Endothelial cell of umbilical vein (primary cell): ENCODE measurements at regions not wholly inside any gene's neighbourhood (a gene's known extent, or its start where the extent isn't known, plus 50 kb on each side); places are given as distances from the start of the nearest gene placed in this dataset.

Experiments
- BruUV-seq: library from RNA; stranded (reverse); fragments of 400-500 nt; replicated peaks from 2 replicates; lab custom pipeline; 2021; lab: Mats Ljungman, UMichigan
- CTCF ChIA-PET: fragments of 300-600, 350-600 bp; sonication (Branson Sonifier 250); formaldehyde crosslinking; loops from one replicate; lab custom pipeline; 2021; ENCODE audit warnings: antibody characterized with exemption, inconsistent platforms; lab: Charles Lee
- POLR2A ChIA-PET: fragments of 300-600, 350-600 bp; sonication (Branson Sonifier 250); formaldehyde crosslinking; loops from one replicate; lab custom pipeline; 2021; ENCODE audit warnings: antibody characterized with exemption, inconsistent platforms; lab: Charles Lee
- DNase-seq: peaks from one replicate; pipeline ENCODE4 v3.0.0-alpha.2; 2011; ENCODE audit warnings: low read depth, low spot score
- FAIRE-seq: peaks from 2 replicates; lab custom pipeline; 2011; peaks lifted over from hg19 to GRCh38; lab: Jason Lieb, UNC
- H2AFZ ChIP-seq: 2 replicates; pipeline ENCODE4 v1.6.0; 2012; ENCODE audit warnings: low read depth, low read length, control low read depth, inconsistent platforms
- H3K27ac ChIP-seq: 2 replicates; pipeline ENCODE4 v1.5.1; 2011; ENCODE audit warnings: low read depth, mild to moderate bottlenecking, control low read depth, low read length, moderate library complexity; ENCODE audit not compliant: insufficient read depth
- H3K27me3 ChIP-seq, 2 experiments: 2 replicates each; pipeline versions ENCODE4 v1.6.0 to v1.6.1; 2011; ENCODE audit warnings: low read length in 2 of 2, mixed read lengths in 1 of 2; ENCODE audit not compliant: control insufficient read depth in 2 of 2, insufficient read depth in 2 of 2
- H3K36me3 ChIP-seq, 2 experiments: 2 replicates in 1 of 2; 3 replicates in 1 of 2; pipeline ENCODE4 v1.5.1; 2011; ENCODE audit warnings: low read length in 2 of 2, mild to moderate bottlenecking in 1 of 2, moderate library complexity in 1 of 2; ENCODE audit not compliant: control insufficient read depth in 2 of 2, insufficient read depth in 2 of 2; ENCODE audit errors: extremely low read depth in 1 of 2
- H3K4me1 ChIP-seq: 3 replicates; pipeline ENCODE4 v1.5.1; 2011; ENCODE audit warnings: mild to moderate bottlenecking, low read length; ENCODE audit not compliant: control insufficient read depth, insufficient read depth; ENCODE audit errors: extremely low read depth
- H3K4me2 ChIP-seq: 2 replicates; pipeline ENCODE4 v1.6.1; 2011; ENCODE audit warnings: low read length, control low read depth, mixed read lengths; ENCODE audit not compliant: insufficient read depth
- H3K4me3 ChIP-seq, 3 experiments: fragments of 200-600 bp in 1 of 3; sonication (generic), shearing (Covaris generic) in 1 of 3; replicated peaks in 1 of 3; 2 replicates each; pipeline ENCODE4 v1.5.1; 2011 to 2016; ENCODE audit warnings: control low read depth in 3 of 3, low read length in 3 of 3, mild to moderate bottlenecking in 2 of 3, inconsistent platforms in 1 of 3, low read depth in 1 of 3, moderate library complexity in 1 of 3; ENCODE audit not compliant: insufficient read depth in 1 of 3
- H3K79me2 ChIP-seq: 2 replicates; pipeline ENCODE4 v1.6.0; 2012; ENCODE audit warnings: low read length, inconsistent platforms; ENCODE audit not compliant: control insufficient read depth, insufficient read depth
- H3K9ac ChIP-seq: replicated peaks from 2 replicates; pipeline ENCODE3; 2011; ENCODE audit warnings: low read length, control low read depth; ENCODE audit not compliant: insufficient read depth; ENCODE audit errors: extremely low read depth
- H3K9me1 ChIP-seq: replicated peaks from 3 replicates; pipeline ENCODE4 v1.6.0; 2011; ENCODE audit warnings: mild to moderate bottlenecking, low read length; ENCODE audit not compliant: control insufficient read depth, insufficient read depth; ENCODE audit errors: extremely low read depth
- H3K9me3 ChIP-seq: replicated peaks from 2 replicates; pipeline ENCODE4 v1.5.1; 2012; ENCODE audit warnings: low read length, inconsistent platforms; ENCODE audit not compliant: control insufficient read depth, insufficient read depth
- H4K20me1 ChIP-seq: replicated peaks from 2 replicates; pipeline ENCODE3; 2011; ENCODE audit warnings: mild to moderate bottlenecking, low read length; ENCODE audit not compliant: control insufficient read depth, insufficient read depth; ENCODE audit errors: extremely low read depth
- EZH2 ChIP-seq: IDR thresholded peaks from 2 replicates; pipeline ENCODE4 v1.6.1; 2012; ENCODE audit warnings: borderline replicate concordance, low read depth, mild to moderate bottlenecking, moderate library complexity, low read length, inconsistent platforms; ENCODE audit not compliant: severe bottlenecking
- GATA2 ChIP-seq: IDR thresholded peaks from 2 replicates; pipeline ENCODE4 v1.7.0; 2011; ENCODE audit warnings: low read depth, mild to moderate bottlenecking, moderate library complexity, mixed read lengths, low read length; ENCODE audit not compliant: insufficient read length, insufficient read depth
- POLR2A ChIP-seq: IDR thresholded peaks from 2 replicates; pipeline ENCODE4 v1.6.1; 2012; ENCODE audit warnings: low read depth, mild to moderate bottlenecking, control low read depth, low read length
- dilution Hi-C: fragments of 300-500 bp; cut with MboI; formaldehyde crosslinking; loops from one replicate; pipeline ENCODE4 v1.15.0; 2019; ENCODE audit warnings: low sequenced_read_pairs; ENCODE audit not compliant: extremely low pct_ligation_motif_present
- intact Hi-C: fragments of 100-400 bp; cut with micrococcal nuclease; formaldehyde crosslinking; loops from one replicate; pipeline ENCODE4 v1.10.0; 2022
- TF ChIP-seq, protein P1 (sequence below), 2 donors: IDR thresholded peaks; 1 replicate in 1 of 2; 2 replicates in 1 of 2; pipeline ENCODE4 v1.5.1; 2011; ENCODE audit warnings: low read length in 2 of 2, mild to moderate bottlenecking in 2 of 2, moderate library complexity in 2 of 2, control low read depth in 1 of 2, inconsistent platforms in 1 of 2, low read depth in 1 of 2; ENCODE audit not compliant: insufficient read depth in 1 of 2; ENCODE audit errors: extremely low read depth in 1 of 2

DNA sequence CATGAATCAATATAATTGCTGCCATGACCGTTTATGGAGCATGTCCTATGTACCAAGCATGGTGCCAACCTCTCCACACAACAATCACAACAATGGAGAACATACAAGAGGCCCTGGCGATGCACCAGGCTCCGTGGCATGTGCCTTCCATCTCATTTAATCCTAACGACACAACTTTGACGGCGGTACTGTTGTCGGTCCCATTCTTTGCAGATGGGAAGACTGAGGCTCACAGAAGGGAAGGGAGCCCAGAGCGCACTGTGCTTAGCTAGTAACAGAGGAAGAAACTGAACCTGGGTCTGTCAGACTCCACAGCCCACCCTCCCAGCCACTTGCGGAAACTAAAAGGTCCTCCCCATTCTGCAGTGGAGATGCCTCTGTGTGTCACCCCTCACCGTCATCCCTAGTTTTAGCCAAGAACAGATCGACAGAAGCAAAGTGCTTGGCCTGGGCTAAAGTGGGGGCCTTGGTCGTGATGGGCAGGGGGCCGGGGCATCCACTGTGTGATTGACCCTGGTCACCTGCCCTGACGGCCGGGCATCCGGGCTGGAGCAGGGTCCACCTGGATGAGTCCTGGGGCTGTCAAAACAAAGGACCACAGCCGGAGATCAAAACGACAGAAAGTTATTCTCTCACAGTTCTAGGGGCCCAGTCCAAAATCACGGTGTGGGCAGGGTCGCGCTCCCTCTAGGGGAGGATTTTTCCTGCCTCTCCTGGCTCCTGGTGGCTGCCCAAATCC is 183.9 kb downstream of the C16orf95 start:
- no TSS peak for BruUV-seq
- ChIA-PET CTCF (no interaction called here), POLR2A (no interaction called here)

More for the DNA sequence above, 183.9 kb downstream of the C16orf95 start:
- DNase-seq = no peak
- no peaks in the 10 kb centered on the region for H3K79me2 ChIP-seq
- H3K9me1 ChIP-seq = no peaks in the 10 kb centered on the region
- H3K4me2 ChIP-seq = no peak overlapping the region
- peaks cover 1 to 2% of the 10 kb centered on the region in 2 experiments for H3K27me3 ChIP-seq
- TF ChIP-seq POLR2A (no peak), GATA2 (no peak), EZH2 (no peak)
- TF ChIP-seq, protein P1, sequence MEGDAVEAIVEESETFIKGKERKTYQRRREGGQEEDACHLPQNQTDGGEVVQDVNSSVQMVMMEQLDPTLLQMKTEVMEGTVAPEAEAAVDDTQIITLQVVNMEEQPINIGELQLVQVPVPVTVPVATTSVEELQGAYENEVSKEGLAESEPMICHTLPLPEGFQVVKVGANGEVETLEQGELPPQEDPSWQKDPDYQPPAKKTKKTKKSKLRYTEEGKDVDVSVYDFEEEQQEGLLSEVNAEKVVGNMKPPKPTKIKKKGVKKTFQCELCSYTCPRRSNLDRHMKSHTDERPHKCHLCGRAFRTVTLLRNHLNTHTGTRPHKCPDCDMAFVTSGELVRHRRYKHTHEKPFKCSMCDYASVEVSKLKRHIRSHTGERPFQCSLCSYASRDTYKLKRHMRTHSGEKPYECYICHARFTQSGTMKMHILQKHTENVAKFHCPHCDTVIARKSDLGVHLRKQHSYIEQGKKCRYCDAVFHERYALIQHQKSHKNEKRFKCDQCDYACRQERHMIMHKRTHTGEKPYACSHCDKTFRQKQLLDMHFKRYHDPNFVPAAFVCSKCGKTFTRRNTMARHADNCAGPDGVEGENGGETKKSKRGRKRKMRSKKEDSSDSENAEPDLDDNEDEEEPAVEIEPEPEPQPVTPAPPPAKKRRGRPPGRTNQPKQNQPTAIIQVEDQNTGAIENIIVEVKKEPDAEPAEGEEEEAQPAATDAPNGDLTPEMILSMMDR (IDR thresholded peaks at IDR 0.05; ENCODE audit: extremely low read depth in 1 of 2, insufficient read depth in 1 of 2, low read depth in 1 of 2, low read length in 2 of 2) = no peak
- H3K4me3 ChIP-seq = no peak overlapping the region
- intact Hi-C loops = no loop called here
- H3K27ac ChIP-seq = no peak overlapping the region
- no peaks in the 10 kb centered on the region for H3K9me3 ChIP-seq
- no peak overlapping the region for H3K9ac ChIP-seq
- H4K20me1 ChIP-seq = no peaks in the 10 kb centered on the region
- H3K4me1 ChIP-seq = peaks cover 2% of the 10 kb centered on the region
- dilution Hi-C loops = no loop called here
- no peak overlapping the region for H2AFZ ChIP-seq
- no peaks in the 10 kb centered on the region for H3K36me3 ChIP-seq
- FAIRE-seq = no peak
